Panc1 (cell line): ENCODE measurements at regions not wholly inside any gene's neighbourhood (a gene's known extent, or its start where the extent isn't known, plus 50 kb on each side); places are given as distances from the start of the nearest gene placed in this dataset.

Experiments used
- CTCF ChIP-seq: fragments of 450-650 bp; IDR thresholded peaks from 2 replicates; pipeline ENCODE4 v1.5.1; 2017; ENCODE audit warnings: mild to moderate bottlenecking
- POLR2AphosphoS5 ChIP-seq: IDR thresholded peaks from 2 replicates; pipeline ENCODE4 v1.6.1; 2012; ENCODE audit warnings: mild to moderate bottlenecking, low read depth, low read length, moderate library complexity

- TF ChIP-seq CTCF (no peak), POLR2AphosphoS5 (no peak)
These were observed 167.4 kb upstream of the TACR3 start for GRCh38 chr4:103887191-103887590.
